Lung (tissue), 11 donors: ENCODE measurements at regions not wholly inside any gene's neighbourhood (a gene's known extent, or its start where the extent isn't known, plus 50 kb on each side); places are given as distances from the start of the nearest gene placed in this dataset.
"Not testable (repeated sequence)": the region's sequence is repeated elsewhere in the genome, so short reads cannot be mapped to it uniquely, and the experiment has no call there.

Experiments used
- ATAC-seq: fragments of 200-7000 bp; cut with Tn5 transposase; one replicate; pipeline ENCODE4 v1.9.1; 2020; ENCODE audit warnings: moderate number of reproducible peaks; ENCODE audit not compliant: insufficient read depth, low FRiP score
- DNase-seq, 3 donors: peaks; one replicate each; pipeline ENCODE4 v3.0.0-alpha.2; 2013 to 2017
- H3K27ac ChIP-seq, 2 donors: one replicate each; pipeline ENCODE4 v1.5.1; 2013; ENCODE audit warnings: mild to moderate bottlenecking in 2 of 2, moderate library complexity in 2 of 2, control low read depth in 1 of 2, inconsistent platforms in 1 of 2, low read depth in 1 of 2, low read length in 1 of 2
- H3K27me3 ChIP-seq, 3 donors: one replicate each; pipeline ENCODE4 v1.5.1; 2013; ENCODE audit warnings: low read length in 2 of 3; ENCODE audit not compliant: control insufficient read depth in 3 of 3, insufficient read depth in 3 of 3
- H3K36me3 ChIP-seq, 4 donors: one replicate each; pipeline ENCODE4 v1.5.1; 2013; ENCODE audit warnings: low read length in 4 of 4, mild to moderate bottlenecking in 1 of 4, moderate library complexity in 1 of 4; ENCODE audit not compliant: control insufficient read depth in 4 of 4, insufficient read depth in 4 of 4
- H3K4me1 ChIP-seq, 5 donors: one replicate each; pipeline ENCODE4 v1.5.1; 2013; ENCODE audit warnings: low read length in 5 of 5, mild to moderate bottlenecking in 2 of 5, moderate library complexity in 1 of 5; ENCODE audit not compliant: control insufficient read depth in 5 of 5, insufficient read depth in 5 of 5
- H3K4me3 ChIP-seq: one replicate; pipeline ENCODE4 v1.5.1; 2013; ENCODE audit warnings: mild to moderate bottlenecking, control low read depth, moderate library complexity
- H3K9ac ChIP-seq, 2 donors: one replicate each; pipeline ENCODE4 v1.5.1; 2013; ENCODE audit warnings: low read length in 2 of 2, control low read depth in 1 of 2; ENCODE audit not compliant: insufficient read depth in 1 of 2
- H3K9me3 ChIP-seq, 4 donors: one replicate each; pipeline ENCODE4 v1.5.1; 2013; ENCODE audit warnings: low read length in 3 of 4, mild to moderate bottlenecking in 1 of 4, moderate library complexity in 1 of 4; ENCODE audit not compliant: control insufficient read depth in 4 of 4, insufficient read depth in 3 of 4
- CTCF ChIP-seq: IDR thresholded peaks from 2 replicates; pipeline ENCODE4 v1.5.1; 2012; ENCODE audit warnings: mild to moderate bottlenecking; ENCODE audit errors: control extremely low read depth, extremely low read depth
- WGBS, 2 donors: extraction: QIAGEN DNeasy Blood & Tissue Kit; methylation state at CpG; one replicate each; pipeline ENCODE4 v1.1.7; 2013; 5-methylcytosine and 5-hydroxymethylcytosine counted together
- donor health status: control.
- donor health status: control.
- donor health status: Bipolar disorder and iron deficiency.
- donor health status: healthy.
- donor health status: DM: yes; HTN: yes; CAD: no.

- H3K4me3 ChIP-seq: no peak overlapping the region
- TF ChIP-seq CTCF: no peak
- no peak overlapping the region for H3K9ac ChIP-seq
- no peak for DNase-seq
- H3K4me1 ChIP-seq: no peaks in the 10 kb centered on the region
- no peak for ATAC-seq
- no peak overlapping the region for H3K27ac ChIP-seq
- WGBS, 2 donors: 81 to 87% methylated on average over 5 of the region's 5 CpGs
- H3K27me3 ChIP-seq: no peaks in the 10 kb centered on the region
- no peaks in the 10 kb centered on the region for H3K36me3 ChIP-seq
- peaks cover 0 to 2% (median 0%) of the 10 kb centered on the region in 4 donors for H3K9me3 ChIP-seq
Observed at GRCh38 chr2:53317861-53318260, 449.7 kb upstream of the CHAC2 start.

GRCh38 chr2:53315149-53315548 is 452.5 kb upstream of the CHAC2 start:
- no peak overlapping the region for H3K27ac ChIP-seq
- H3K4me1 ChIP-seq: peaks cover 0 to 3% (median 0%) of the 10 kb centered on the region in 5 donors
- no peaks in the 10 kb centered on the region for H3K27me3 ChIP-seq
- H3K9me3 ChIP-seq: no peaks in the 10 kb centered on the region
- DNase-seq (no peak), ATAC-seq (no peak)
- TF ChIP-seq CTCF: no peak
- H3K4me3 ChIP-seq: no peak overlapping the region
- H3K9ac ChIP-seq: no peak overlapping the region
- 75 to 86% methylated on average over 3 of the region's 3 CpGs for WGBS, 2 donors
- no peaks in the 10 kb centered on the region for H3K36me3 ChIP-seq

GRCh38 chr2:53314718-53315117 is 452.9 kb upstream of the CHAC2 start:
- WGBS, 2 donors: 56 to 63% methylated on average over 2 of the region's 2 CpGs
- no peak overlapping the region for H3K9ac ChIP-seq

GRCh38 chr2:53313644-53314043 is 454.0 kb upstream of the CHAC2 start:
- not testable (repeated sequence) for H3K27ac ChIP-seq, H3K4me3 ChIP-seq, DNase-seq, H3K36me3 ChIP-seq, H3K4me1 ChIP-seq, H3K9me3 ChIP-seq, H3K9ac ChIP-seq, ATAC-seq, H3K27me3 ChIP-seq
- 88 to 89% methylated on average over 4 of the region's 4 CpGs for WGBS, 2 donors

More at GRCh38 chr2:53314718-53315117, 452.9 kb upstream of the CHAC2 start:
- H3K4me1 ChIP-seq: peaks cover 0 to 3% (median 0%) of the 10 kb centered on the region in 5 donors
- H3K36me3 ChIP-seq: no peaks in the 10 kb centered on the region
- no peak overlapping the region for H3K27ac ChIP-seq
- no peaks in the 10 kb centered on the region for H3K9me3 ChIP-seq
- no peak for TF ChIP-seq CTCF
- H3K27me3 ChIP-seq: no peaks in the 10 kb centered on the region
- H3K4me3 ChIP-seq: no peak overlapping the region
- no peak for ATAC-seq
- DNase-seq: no peak
